ENCODE measurements at regions not wholly inside any gene's neighbourhood (a gene's known extent, or its start where the extent isn't known, plus 50 kb on each side); places are given as distances from the start of the nearest gene placed in this dataset.
"Not testable (repeated sequence)": the region's sequence is repeated elsewhere in the genome, so short reads cannot be mapped to it uniquely, and the experiment has no call there.

GRCh38 chr15:95636107-95636506 is 694.4 kb upstream of the NR2F2 start:
- no peak for DNase-seq

GRCh38 chr15:95637234-95637633 is 693.3 kb upstream of the NR2F2 start:
- not testable (repeated sequence) for DNase-seq

GRCh38 chr15:95639208-95639607 is 691.3 kb upstream of the NR2F2 start:
- DNase-seq, result no peak

GRCh38 chr15:95644100-95644875 is 686.2 kb upstream of the NR2F2 start:
- DNase-seq, result no peak

- no peak for DNase-seq
Measured at GRCh38 chr15:95645791-95646338, 684.6 kb upstream of the NR2F2 start.

- no peak for DNase-seq
Measured at GRCh38 chr15:95646484-95647273, 683.8 kb upstream of the NR2F2 start.

- no peak for DNase-seq
Measured at GRCh38 chr15:95647531-95648277, 682.8 kb upstream of the NR2F2 start.

GRCh38 chr15:95653361-95653805 is 677.1 kb upstream of the NR2F2 start:
- no peak for DNase-seq

- DNase-seq, result no peak
Measured at GRCh38 chr15:95655089-95655607, 675.4 kb upstream of the NR2F2 start.

GRCh38 chr15:95656595-95656994 is 673.9 kb upstream of the NR2F2 start:
- no peak for DNase-seq

GRCh38 chr15:95658799-95659198 is 671.7 kb upstream of the NR2F2 start:
- no peak for DNase-seq

GRCh38 chr15:95659656-95660055 is 670.8 kb upstream of the NR2F2 start:
- DNase-seq, result no peak

- DNase-seq, result no peak
Measured at GRCh38 chr15:95662638-95663037, 667.9 kb upstream of the NR2F2 start.

GRCh38 chr15:95663156-95664100 is 667.1 kb upstream of the NR2F2 start:
- no peak for DNase-seq

GRCh38 chr15:95664450-95664849 is 666.0 kb upstream of the NR2F2 start:
- no peak for DNase-seq

GRCh38 chr15:95669146-95669922 is 661.2 kb upstream of the NR2F2 start:
- no peak for DNase-seq

- no peak for DNase-seq
Measured at GRCh38 chr15:95674031-95674430, 656.5 kb upstream of the NR2F2 start.

- DNase-seq, result no peak
Measured at GRCh38 chr15:95676500-95676899, 654.0 kb upstream of the NR2F2 start.

- DNase-seq, result no peak
Measured at GRCh38 chr15:95679847-95680582, 650.5 kb upstream of the NR2F2 start.

- DNase-seq, result no peak
Measured at GRCh38 chr15:95680728-95681127, 649.8 kb upstream of the NR2F2 start.

Measured in activated CD4-positive, alpha-beta T cell treated with anti-CD3 and anti-CD28 coated beads for 1 hour (primary cell).